COR-L47 (cell line): ENCODE measurements at regions not wholly inside any gene's neighbourhood (a gene's known extent, or its start where the extent isn't known, plus 50 kb on each side); places are given as distances from the start of the nearest gene placed in this dataset.

Source experiments
- DNase-seq: peaks from one replicate; lab custom pipeline; 2025; lab: John Stamatoyannopoulos, UW

DNA sequence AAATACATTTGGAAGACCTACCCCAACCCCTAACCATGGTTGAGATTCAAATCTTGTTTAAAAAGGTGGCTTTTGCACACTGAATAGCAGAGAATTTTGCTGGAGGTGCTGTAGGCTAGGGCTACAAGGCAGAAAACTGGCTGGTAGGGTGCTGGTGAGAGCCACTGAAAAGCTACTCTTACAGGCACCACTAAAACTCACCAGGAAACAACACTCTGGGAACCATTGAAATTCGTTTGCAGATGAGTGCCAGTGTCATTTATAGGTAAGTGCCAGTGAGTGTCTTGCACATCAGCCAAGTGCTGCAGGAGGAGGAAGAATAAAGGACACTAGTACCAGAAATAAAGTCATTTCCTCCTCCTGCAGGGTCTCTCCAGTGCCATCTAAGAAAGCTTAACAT, 610.2 kb downstream of the ZNF385D start:
- DNase-seq = no peak

DNA sequence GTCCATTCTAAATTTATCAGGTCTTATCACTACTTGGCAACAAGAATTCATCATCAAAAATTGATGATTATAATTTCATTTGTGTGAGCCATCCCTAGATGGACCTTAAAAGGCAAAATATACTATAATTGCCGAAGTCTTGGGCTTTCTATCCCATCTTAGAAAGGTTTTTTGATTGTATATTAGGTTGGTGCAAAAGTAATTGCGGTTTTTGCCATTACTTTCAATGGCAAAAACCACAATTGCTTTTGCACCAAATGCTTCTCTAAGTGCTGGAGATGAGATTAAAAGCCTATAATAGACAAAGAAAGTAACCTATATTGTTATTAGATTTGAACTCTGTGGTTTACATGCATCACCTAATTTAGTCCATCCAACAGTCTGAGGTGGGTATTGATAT, 612.9 kb downstream of the ZNF385D start:
- no peak for DNase-seq

DNA sequence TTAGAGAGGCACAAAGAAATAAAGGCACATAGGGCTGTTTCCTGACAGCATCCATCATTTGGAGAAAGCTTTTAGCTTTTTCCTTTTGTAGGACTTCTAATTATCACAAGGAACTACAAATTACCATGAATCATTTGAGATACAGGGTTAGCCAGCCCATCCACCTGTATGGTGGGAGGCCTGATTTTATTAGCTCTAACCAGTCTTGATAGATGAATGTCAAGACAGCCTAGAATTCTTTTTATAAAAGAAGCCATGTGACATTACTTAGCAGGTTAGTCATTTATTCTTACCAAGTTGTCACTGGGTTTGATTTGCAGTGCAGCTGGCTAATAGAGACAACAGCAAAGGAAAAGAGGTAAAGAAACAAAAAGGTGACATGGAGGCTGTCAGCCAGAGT, 618.1 kb downstream of the ZNF385D start:
- no peak for DNase-seq

DNA sequence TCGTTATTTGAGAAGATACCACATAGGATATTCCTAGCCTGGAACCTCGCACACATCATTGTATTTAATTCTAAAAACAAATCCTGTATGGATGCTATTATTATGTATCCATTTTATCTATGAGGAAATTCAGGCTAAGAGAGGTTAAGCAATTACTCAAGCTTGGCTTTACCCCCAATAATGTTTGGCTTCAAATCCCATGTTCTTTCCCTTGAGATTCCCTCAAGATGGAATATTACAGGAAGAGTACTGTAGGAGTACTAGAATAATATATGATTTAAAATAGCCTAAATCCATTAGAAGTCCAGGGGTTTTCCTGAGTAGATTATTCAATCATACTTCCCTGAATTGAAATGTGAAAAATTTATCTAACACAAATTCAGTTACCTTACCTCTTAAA, 630.2 kb downstream of the ZNF385D start:
- DNase-seq = no peak

DNA sequence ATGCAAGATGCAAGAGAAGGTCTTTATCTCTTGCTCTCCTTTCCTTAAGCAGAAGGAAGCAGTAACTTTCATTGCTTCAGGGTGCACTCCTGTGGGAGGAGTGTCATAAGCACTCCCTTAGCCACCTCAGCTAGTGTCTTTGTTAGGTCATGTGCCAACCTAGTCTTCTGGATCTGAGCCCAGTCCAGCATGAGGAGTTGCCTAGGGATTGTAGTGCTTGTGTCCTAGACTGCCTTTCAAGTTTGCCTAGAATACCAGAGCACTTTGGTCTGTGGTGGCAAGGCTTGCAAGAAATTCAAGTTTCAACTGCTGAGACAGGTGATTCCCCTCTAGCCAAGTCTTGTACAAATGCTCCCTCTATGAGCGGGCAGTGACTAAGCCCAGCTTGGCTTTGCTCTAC, 633.6 kb downstream of the ZNF385D start:
- no peak for DNase-seq

DNA sequence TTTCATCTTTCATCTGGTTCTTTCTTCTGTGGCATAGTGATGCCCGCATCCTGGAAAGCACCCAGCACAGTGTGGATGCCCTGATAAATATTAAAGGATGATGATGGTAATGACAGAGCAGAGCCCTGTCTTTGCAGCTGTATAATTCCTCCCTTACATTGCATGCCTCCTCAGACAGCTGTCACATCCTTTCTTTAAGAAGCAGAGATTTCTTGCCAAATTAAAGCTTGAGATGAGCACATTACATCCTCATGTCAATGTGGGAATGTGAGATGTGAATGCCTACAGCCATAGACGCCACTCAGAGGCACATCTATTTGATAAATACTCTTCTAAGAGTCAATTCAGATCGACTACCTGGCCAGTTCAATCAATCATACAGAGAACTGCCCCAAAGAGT, 642.0 kb downstream of the ZNF385D start:
- DNase-seq = no peak

DNA sequence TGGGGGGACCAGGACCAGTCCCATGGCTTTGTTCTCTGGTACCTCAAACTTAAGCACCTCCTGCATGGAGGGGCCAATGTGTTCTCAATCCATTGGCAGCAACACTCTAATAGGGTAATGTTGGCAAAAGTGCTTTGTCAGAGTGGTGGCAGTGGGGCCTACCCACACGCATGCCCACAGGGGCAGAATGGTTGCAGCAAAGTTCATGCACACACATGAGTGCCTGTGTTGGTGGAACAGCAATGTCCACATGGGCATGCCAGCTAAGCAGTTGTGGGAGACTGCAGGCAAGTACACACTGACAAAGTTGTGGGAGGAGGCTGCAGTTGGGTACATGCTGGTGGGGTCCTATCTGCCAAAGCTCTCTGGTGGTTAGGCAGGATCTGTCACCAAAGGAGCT, 645.2 kb downstream of the ZNF385D start:
- DNase-seq = no peak

DNA sequence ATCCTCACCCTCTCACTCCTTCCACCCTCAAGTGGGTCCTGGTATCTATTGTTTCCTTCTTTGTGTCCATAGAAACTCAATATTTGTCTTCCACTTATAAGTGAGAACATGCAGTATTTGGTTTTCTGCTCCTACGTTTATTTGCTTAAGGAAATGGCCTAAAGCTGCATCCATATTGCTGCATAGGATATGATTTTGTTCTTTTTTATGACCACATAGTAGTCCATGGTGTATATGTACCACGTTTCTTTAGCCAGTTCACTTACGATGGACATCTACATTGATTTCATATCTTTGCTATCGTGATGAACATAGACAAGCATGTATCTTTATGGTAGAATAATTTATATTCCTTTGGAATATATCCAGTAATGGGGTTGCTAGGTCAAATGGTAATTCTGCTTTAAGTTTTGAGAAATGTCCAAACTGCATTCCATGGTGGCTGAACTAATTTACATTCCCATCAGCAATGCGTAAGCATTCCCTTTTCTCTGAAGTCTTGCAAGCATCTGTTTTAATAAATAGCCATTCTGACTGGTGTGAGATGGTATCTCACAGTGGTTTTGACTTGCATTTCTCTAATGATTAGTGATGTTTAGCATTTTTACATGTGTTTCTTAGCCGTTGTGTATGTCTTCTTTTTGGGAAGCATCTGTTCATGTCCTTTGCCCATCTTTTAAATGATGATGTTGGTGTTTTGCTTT, 650.2 kb downstream of the ZNF385D start:
- DNase-seq = no peak

DNA sequence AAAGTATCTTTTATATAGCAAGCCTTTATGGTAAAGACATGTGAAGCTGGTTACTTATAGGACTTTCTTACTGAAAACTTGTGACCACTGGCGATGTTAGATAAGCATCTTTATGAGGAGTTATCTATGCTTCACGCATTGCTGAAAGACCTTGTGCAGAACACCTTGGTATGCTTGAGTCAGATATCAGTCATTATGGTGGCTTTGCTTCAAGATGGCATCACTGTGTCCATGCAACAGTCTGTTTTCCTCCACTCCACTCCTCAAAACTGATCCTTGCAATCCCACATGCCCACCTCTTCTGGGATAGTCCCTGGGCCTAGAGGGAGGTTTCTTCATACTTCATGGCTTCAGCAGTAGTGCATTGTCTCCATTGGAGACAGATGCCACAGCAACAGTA, 656.3 kb downstream of the ZNF385D start:
- no peak for DNase-seq

DNA sequence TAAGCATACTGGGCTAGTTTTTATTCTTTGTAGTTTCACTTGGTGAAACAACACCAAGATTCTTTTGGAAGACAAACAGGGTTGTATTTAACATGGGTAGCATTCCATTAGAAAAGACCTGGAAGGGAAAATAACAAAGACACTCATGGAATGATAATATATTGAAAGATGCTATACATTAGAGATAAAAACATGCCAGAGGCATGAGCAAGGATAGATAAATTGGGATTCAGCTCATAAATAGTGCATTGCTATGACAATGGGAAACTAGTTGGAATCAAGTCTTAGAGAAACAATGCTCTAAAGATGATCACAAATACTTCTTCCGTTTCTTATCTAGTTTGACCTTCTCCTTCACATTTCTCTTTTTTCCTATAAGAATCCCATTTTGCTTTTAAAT, 677.4 kb downstream of the ZNF385D start:
- DNase-seq = no peak

DNA sequence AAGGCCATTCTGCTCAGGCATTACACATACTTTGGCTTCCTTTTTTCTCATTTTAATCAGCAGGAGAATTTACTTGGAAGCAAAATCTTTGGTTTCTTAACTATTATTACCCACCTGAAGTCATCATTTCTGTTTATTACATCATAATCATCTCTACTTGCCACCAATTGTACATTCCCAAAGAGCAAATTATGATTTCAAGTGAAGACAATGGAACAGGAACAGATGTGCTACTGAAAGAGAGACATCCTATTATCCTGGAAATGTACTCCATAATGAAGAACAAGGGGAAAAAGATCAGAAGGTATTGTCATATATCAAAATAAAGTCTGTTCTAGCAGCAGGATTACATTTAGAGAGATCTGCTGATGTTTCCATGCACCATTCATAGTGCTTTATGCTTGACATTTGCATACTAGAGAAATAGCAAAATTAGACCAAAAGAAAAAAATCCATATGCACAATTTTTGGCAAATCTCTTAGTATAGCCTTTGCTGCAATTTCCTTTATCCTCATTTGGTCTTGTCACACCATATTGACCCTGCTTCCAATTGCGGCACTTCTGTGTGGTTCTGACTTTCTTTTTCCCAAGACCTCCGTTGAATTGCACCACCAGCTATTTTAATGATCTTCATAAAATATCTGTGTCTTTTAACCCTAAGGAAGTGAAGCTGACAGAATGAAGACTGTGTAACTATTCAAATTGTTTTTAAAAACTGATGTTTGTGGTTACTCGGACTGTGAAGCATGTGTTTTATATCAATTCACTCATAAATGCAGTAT, 683.8 kb downstream of the ZNF385D start:
- no peak for DNase-seq

DNA sequence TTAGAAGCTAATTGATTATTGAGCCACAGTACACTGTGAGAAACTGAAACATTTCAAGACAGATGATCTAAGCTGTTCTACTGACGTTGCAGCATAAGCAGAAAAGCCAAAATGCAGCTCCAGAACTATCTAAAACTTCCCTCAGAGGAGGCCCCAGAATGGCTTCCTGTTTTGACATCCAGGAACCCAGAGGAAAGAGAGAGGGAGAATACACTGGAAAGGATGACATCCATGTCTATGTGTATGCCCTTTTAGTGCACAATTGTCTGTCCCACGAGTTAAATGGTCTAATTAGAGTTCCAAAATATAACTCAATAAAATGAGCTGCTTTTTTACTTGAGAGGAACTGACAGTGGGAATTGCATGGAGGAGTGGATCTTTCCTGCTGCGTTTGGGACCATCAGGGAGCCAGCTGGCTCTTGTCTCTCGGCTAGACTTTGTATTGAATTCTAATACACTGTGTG, 688.1 kb downstream of the ZNF385D start:
- DNase-seq = no peak

DNA sequence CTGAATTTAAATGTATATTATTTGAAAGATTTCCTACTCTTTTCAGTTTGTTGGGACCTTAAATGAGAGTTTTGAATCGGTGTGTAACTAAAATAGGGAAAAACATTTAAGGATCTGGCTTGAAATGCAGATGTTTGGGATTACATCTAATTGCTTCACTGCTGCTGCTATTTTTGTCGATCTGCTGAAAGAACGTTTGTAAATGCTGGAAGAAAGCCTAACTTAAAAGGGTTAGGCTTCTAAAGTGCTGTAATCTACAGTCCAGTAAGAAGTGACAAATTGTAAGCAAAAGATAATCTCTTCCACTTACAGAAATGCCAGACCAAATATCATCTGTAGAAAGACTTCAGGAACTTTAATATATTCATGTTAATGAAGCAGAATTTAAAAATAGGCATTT, 691.6 kb downstream of the ZNF385D start:
- DNase-seq = no peak

DNA sequence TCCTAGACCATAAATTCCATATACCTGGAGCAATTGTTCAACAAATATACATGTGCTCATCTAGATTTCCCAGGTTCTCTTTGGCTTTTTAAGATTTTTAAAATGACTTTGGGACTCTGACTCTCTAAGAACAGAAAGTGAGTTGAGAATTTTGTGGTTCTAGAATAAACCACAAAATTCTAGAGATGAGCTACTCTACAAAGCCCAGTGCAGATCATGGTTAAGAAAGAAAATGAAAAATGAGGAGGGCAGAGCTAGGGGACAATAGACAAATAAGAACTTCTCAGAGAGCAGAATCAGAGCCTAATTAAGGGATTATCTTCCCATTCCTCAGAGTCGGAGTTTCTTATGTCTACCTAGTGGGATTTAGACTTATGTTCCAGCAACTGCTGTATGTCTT, 694.7 kb downstream of the ZNF385D start:
- DNase-seq = no peak

DNA sequence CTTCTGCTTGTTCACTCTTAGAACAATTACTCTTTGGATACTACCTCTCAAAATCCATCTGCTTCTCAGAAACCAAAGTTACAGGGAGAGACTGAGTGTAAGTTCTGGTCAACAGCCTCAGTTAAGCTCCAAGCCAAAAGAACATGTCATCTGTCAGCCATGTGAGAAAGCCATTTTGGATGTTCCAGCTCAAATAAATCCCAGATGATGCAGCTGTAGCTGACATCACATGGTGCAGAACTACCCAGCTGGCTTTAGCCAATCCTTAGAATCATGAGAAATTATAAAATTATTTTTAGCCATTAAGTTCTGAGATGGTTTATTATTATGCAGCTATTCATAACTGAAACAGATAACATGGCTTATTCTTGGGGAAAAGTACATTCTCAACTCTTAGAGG, 696.0 kb downstream of the ZNF385D start:
- DNase-seq = no peak

DNA sequence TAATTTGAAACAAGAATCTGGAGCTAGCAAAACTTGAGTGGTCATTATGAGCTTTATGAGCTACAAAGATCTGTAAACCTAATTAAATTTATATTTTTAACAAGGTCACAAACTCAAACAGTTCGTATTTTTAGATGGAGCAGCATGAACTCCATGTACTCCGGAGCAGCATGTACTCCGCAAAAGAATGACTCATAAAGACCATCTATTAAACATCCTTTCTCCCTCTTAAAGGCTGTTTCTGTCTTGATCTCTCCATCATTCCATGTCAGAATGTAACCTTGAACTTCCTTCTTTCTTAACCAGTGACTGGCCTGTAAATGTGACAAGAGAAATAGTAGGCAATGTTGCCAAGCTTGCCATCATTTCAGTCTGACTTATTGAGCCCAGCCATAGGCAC, 696.9 kb downstream of the ZNF385D start:
- no peak for DNase-seq

DNA sequence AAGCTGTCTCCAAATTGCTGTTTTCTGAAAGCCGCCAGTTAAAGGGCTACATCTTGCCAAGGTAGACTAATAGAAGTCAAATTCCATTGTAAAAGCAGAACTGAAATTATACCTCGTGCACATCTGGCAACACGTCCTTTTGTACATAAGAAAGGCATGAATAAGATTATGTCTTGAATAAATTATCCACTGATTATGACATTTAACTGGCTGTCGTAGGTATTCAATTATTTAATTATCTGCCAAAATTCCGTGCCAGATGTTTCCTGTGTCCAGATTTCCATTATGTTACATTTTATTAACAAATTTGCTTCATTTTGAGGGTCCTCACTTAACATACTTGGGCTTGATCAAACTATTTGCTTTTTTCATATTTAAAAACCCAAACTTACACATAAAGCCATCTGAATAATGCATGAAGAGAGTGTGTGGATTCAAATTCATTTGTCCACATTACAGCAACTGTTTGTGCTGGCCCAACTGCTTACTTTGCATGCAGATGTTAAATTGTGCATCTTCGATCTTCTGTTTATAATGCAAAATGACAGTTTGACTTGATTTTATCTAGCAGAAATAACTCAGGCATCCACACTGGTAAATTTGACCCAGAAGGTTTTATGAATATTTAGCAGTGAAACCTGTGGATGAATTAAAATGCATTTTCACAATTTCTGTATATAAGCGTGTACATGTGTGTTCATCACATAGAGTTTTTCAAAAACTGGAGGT, 701.5 kb downstream of the ZNF385D start:
- DNase-seq = no peak

DNA sequence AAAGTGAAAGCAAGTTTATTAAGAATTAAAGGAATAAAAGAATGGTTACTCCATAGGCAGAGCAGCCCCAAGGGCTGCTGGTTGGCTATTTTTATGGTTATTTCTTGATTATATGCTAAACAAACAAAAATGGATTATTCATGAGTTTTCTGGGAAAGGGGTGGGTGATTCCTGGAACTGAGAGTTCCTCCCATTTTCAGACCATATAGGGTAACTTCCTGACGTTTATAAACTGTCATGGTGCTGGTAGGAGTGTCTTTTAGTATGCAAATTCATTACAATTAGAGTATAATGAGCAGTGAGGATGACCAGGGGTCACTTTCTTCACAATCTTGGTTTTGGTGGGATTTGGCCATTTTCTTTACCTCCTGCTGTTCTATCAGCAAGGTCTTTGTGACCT, 707.9 kb downstream of the ZNF385D start:
- DNase-seq = no peak

DNA sequence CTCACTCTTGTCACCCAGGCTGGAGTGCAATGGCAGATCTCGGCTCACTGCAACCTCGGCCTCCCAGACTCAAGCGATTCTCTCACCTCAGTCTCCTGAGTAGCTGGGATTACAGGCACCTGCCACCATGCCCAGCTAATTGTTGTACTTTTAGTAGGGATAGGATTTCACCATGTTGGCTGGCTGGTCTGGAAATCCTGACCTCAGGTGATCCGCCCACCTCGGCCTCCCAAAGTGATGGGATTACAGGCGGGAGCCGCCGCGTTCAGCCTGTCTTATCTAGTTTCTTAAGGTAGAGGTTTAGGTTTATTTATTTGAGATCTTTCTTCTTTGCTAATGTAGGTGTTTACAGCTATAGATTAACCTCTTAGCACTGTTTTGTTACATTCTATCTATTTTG, 708.8 kb downstream of the ZNF385D start:
- no peak for DNase-seq

DNA sequence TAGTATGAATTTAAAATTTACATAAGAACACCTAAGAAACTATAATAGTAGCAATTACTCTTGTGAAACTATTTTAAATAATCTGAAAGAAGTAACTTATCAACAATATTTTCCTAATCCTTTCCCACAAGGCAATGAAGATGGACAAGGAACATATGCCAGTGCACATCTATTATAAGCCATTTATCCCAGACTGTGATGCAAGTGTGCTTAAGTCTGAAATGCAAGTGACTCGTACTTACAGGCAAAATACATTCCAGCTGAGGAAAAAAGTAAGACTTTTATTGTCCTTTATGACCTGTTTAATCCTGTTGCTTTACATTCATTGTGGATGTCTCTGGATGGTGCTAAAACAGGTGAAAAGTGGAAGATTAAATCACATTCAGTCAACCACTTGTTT, 709.4 kb downstream of the ZNF385D start:
- DNase-seq = no peak

DNA sequence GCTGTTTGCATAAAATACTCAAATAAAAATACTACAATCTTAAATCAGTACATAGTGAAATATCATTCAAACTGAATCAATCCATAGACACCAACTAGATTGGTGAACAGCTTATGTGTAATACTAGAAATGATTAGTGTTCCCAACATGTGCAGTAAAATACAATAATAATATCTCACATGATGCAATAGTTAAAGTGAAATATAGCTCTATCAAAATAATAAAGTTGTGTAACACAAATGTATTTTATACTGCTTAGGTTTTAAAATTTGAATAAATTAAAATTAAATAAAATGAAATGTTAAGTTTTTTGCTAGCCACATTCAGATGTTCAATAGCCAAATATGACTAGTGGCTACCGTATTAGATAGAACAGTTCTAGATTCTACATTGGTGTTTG, 714.1 kb downstream of the ZNF385D start:
- no peak for DNase-seq

DNA sequence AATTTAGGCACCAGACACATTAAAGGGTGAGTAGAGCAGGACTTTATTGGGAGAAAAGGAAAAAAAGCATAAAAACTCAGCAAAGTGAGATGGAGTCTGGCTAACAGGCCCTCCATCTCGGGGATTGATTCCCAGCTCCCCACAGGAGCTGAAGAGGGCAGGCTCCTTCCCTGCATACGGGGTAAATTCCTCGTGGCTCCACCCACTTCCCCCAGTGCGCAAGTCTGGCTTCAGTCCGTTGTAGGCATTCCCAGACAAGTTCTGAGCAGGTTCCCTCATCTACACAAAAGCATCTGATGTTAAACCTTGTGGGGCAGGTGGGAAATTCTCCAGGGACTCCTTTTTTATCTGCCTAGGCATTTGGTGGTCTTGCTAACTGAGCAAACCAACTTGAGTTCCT, 722.6 kb downstream of the ZNF385D start:
- DNase-seq = no peak

DNA sequence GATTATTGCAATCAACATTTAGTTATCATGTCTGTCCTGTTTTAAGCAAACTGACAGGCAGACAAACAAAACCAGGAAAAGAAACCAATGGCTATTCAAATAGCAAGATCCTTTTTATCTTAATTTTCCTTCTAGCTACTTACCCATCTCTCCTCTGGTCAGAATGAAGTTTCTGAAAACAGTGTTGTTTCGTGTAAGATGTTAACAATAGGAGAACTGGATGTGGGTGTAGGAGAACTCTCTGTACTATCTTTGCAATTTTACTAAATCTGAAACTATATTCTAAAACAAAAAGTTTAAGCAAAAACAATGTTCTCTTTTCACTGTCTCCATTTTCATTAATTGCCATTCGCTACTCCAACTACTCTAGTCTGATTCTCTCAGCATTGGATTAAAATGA, 726.4 kb downstream of the ZNF385D start:
- no peak for DNase-seq
